ENCODE measurements at regions not wholly inside any gene's neighbourhood (a gene's known extent, or its start where the extent isn't known, plus 50 kb on each side); places are given as distances from the start of the nearest gene placed in this dataset.
"Not testable (repeated sequence)": the region's sequence is repeated elsewhere in the genome, so short reads cannot be mapped to it uniquely, and the experiment has no call there.

GRCh38 chr5:92029792-92030191 lies 646.7 kb upstream of the ARRDC3 start:
- not testable (repeated sequence) for DNase-seq (ENCODE audit: low read depth in 4 of 4, low spot score in 3 of 4)

- DNase-seq (ENCODE audit: low read depth in 4 of 4, low spot score in 3 of 4): no peak
Measured at GRCh38 chr5:92023555-92023954, 640.4 kb upstream of the ARRDC3 start.

- DNase-seq (ENCODE audit: low read depth in 4 of 4, low spot score in 3 of 4): no peak
Measured at GRCh38 chr5:92023141-92023471, 640.0 kb upstream of the ARRDC3 start.

- DNase-seq (ENCODE audit: low read depth in 4 of 4, low spot score in 3 of 4): no peak
Measured at GRCh38 chr5:92022415-92023140, 639.5 kb upstream of the ARRDC3 start.

GRCh38 chr5:92019376-92019990 lies 636.4 kb upstream of the ARRDC3 start:
- no peak for DNase-seq (ENCODE audit: low read depth in 4 of 4, low spot score in 3 of 4)

- peak in 2 of 4 donors; percentile 1 to 4 for DNase-seq (ENCODE audit: low read depth in 4 of 4, low spot score in 3 of 4)
Measured at GRCh38 chr5:92017776-92018175, 634.7 kb upstream of the ARRDC3 start.

GRCh38 chr5:92011845-92012244 lies 628.7 kb upstream of the ARRDC3 start:
- not testable (repeated sequence) for DNase-seq (ENCODE audit: low read depth in 4 of 4, low spot score in 3 of 4)

GRCh38 chr5:92003806-92004205 lies 620.7 kb upstream of the ARRDC3 start:
- DNase-seq (ENCODE audit: low read depth in 4 of 4, low spot score in 3 of 4): no peak

- DNase-seq (ENCODE audit: low read depth in 4 of 4, low spot score in 3 of 4): no peak
Measured at GRCh38 chr5:92002721-92003274, 619.7 kb upstream of the ARRDC3 start.

- DNase-seq (ENCODE audit: low read depth in 4 of 4, low spot score in 3 of 4): no peak
Measured at GRCh38 chr5:91998774-91999173, 615.7 kb upstream of the ARRDC3 start.

- DNase-seq (ENCODE audit: low read depth in 4 of 4, low spot score in 3 of 4): no peak
Measured at GRCh38 chr5:91983869-91984268, 600.8 kb upstream of the ARRDC3 start.

GRCh38 chr5:91978221-91978882 lies 595.2 kb upstream of the ARRDC3 start:
- DNase-seq (ENCODE audit: low read depth in 4 of 4, low spot score in 3 of 4): no peak

- DNase-seq (ENCODE audit: low read depth in 4 of 4, low spot score in 3 of 4): no peak
Measured at GRCh38 chr5:91977579-91977978, 594.5 kb upstream of the ARRDC3 start.

- DNase-seq (ENCODE audit: low read depth in 4 of 4, low spot score in 3 of 4): no peak
Measured at GRCh38 chr5:91976451-91976850, 593.3 kb upstream of the ARRDC3 start.

- no peak for DNase-seq (ENCODE audit: low read depth in 4 of 4, low spot score in 3 of 4)
Measured at GRCh38 chr5:91963166-91963565, 580.0 kb upstream of the ARRDC3 start.

- DNase-seq (ENCODE audit: low read depth in 4 of 4, low spot score in 3 of 4): no peak
Measured at GRCh38 chr5:91957666-91958065, 574.5 kb upstream of the ARRDC3 start.

- no peak for DNase-seq (ENCODE audit: low read depth in 4 of 4, low spot score in 3 of 4)
Measured at GRCh38 chr5:91956738-91957137, 573.6 kb upstream of the ARRDC3 start.

GRCh38 chr5:91955610-91956009 lies 572.5 kb upstream of the ARRDC3 start:
- no peak for DNase-seq (ENCODE audit: low read depth in 4 of 4, low spot score in 3 of 4)

GRCh38 chr5:91954136-91954535 lies 571.0 kb upstream of the ARRDC3 start:
- DNase-seq (ENCODE audit: low read depth in 4 of 4, low spot score in 3 of 4): no peak

GRCh38 chr5:91950328-91950727 lies 567.2 kb upstream of the ARRDC3 start:
- DNase-seq (ENCODE audit: low read depth in 4 of 4, low spot score in 3 of 4): no peak

- DNase-seq (ENCODE audit: low read depth in 4 of 4, low spot score in 3 of 4): no peak
Measured at GRCh38 chr5:91946870-91947269, 563.8 kb upstream of the ARRDC3 start.

- no peak for DNase-seq (ENCODE audit: low read depth in 4 of 4, low spot score in 3 of 4)
Measured at GRCh38 chr5:91941588-91941987, 558.5 kb upstream of the ARRDC3 start.

All from left renal pelvis (tissue), 4 donors.